Activated naive CD4-positive, alpha-beta T cell treated with anti-CD3 and anti-CD28 coated beads, Interleukin-2, amount 50 U/mL, for 24 hours (primary cell): ENCODE measurements at regions not wholly inside any gene's neighbourhood (a gene's known extent, or its start where the extent isn't known, plus 50 kb on each side); places are given as distances from the start of the nearest gene placed in this dataset.

Experiments used
- H3K27ac Mint-ChIP-seq: one replicate; pipeline ENCODE4 v1.8.0; 2021; ENCODE audit warnings: mild to moderate bottlenecking, mixed read lengths
- H3K27me3 Mint-ChIP-seq: one replicate; pipeline ENCODE4 v1.8.0; 2021; ENCODE audit warnings: mixed read lengths
- H3K36me3 Mint-ChIP-seq: one replicate; pipeline ENCODE4 v1.8.0; 2021; ENCODE audit warnings: mixed read lengths
- H3K4me1 Mint-ChIP-seq: one replicate; pipeline ENCODE4 v1.8.0; 2021; ENCODE audit warnings: mixed read lengths
- H3K4me3 Mint-ChIP-seq: one replicate; pipeline ENCODE4 v1.8.0; 2021; ENCODE audit warnings: mild to moderate bottlenecking, mixed read lengths
- H3K9me3 Mint-ChIP-seq: one replicate; pipeline ENCODE4 v1.8.0; 2021; ENCODE audit warnings: mixed read lengths

DNA sequence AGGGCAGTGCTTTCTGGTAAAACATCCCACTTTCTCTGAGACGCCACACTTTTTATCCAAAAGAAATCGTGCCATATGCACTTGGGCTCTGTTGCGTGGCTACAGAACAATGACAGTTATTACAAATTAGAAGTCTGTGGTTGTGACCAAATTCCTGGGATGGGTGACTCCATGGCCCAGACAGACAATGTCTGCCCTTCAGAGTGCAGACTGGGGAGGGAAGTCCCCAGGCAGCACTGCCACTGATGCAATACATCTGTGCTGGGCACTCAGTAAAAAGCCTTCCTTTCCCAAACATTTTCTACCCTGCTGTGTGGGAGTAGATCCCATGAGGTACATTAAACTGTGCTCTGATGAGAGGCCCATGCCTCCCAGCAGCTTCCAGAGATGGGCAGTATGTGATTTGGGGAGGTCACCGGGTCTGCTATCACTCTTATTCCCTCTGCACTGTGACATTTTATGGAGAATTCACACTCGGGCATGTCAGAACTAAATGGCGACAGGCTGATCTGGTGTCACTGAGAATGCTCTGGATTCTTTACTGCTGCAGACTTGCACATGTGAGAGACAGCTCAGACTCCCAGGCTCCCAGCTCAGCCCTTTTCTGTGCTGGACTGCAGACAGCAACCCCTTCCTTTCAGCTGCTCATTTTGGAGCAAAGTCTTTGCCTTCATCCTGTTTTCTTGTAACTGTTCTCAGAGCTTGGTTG, 243.5 kb upstream of the ZNF32 start:
- Mint-ChIP-seq H3K4me1 (no peaks in the 10 kb centered on the region), H3K4me3 (no peak overlapping the region), H3K27me3 (no peaks in the 10 kb centered on the region), H3K27ac (no peak overlapping the region), H3K36me3 (peaks cover 1% of the 10 kb centered on the region), H3K9me3 (no peaks in the 10 kb centered on the region)

DNA sequence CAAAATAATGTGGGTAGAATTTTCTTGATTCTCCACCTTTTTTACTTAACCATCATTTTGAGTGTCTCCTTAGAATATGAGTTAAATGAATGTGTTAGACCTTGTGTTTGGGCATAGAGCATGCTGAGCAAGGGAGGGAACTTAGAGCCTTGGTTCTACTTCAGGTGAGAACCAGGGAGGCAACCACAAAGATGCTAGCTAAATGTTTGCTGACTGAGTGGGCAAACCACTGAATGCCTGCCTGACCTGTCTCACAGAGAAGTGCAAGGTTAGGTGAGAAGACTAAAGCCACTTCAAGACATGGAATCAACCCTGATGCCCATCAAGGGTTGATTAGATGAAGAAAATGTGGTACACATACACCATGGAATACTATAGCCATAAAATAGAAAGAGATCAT, 242.6 kb upstream of the ZNF32 start:
- no peak overlapping the region for H3K4me3 Mint-ChIP-seq
- no peak overlapping the region for H3K27ac Mint-ChIP-seq
- H3K27me3 Mint-ChIP-seq = no peaks in the 10 kb centered on the region
- no peaks in the 10 kb centered on the region for H3K36me3 Mint-ChIP-seq
- H3K9me3 Mint-ChIP-seq = no peaks in the 10 kb centered on the region
- H3K4me1 Mint-ChIP-seq = no peaks in the 10 kb centered on the region

DNA sequence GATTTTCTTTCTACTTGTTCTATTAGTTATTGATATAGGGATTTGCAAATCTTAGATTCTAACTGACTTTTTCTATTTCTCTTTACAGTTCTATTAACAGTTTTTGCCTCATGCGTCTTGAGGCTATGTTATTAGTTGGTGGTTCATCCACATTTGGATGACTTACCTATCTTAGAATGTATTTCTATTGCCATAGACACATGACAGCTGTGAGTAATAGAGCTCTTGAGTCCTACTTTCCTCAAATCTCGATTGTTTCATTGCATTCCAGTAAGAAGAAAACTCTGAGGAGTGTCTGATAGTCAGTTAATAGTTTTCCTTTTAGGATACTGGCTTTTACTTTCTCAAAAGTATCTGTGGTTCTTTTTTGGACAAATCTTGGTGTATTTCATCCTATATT, 241.4 kb upstream of the ZNF32 start:
- no peaks in the 10 kb centered on the region for H3K4me1 Mint-ChIP-seq
- no peak overlapping the region for H3K27ac Mint-ChIP-seq
- no peaks in the 10 kb centered on the region for H3K9me3 Mint-ChIP-seq
- no peaks in the 10 kb centered on the region for H3K36me3 Mint-ChIP-seq
- H3K27me3 Mint-ChIP-seq = no peaks in the 10 kb centered on the region
- no peak overlapping the region for H3K4me3 Mint-ChIP-seq

GRCh38 chr10:43888586-43888985, 239.9 kb upstream of the ZNF32 start:
- no peak overlapping the region for H3K4me3 Mint-ChIP-seq
- H3K27me3 Mint-ChIP-seq = no peaks in the 10 kb centered on the region
- H3K27ac Mint-ChIP-seq = no peak overlapping the region
- no peaks in the 10 kb centered on the region for H3K9me3 Mint-ChIP-seq
- H3K36me3 Mint-ChIP-seq = no peaks in the 10 kb centered on the region
- H3K4me1 Mint-ChIP-seq = no peaks in the 10 kb centered on the region

GRCh38 chr10:43885842-43886241, 237.2 kb upstream of the ZNF32 start:
- Mint-ChIP-seq H3K27me3 (no peaks in the 10 kb centered on the region), H3K4me3 (no peak overlapping the region), H3K9me3 (no peaks in the 10 kb centered on the region), H3K27ac (no peak overlapping the region), H3K4me1 (no peaks in the 10 kb centered on the region), H3K36me3 (no peaks in the 10 kb centered on the region)

- Mint-ChIP-seq H3K27me3 (no peaks in the 10 kb centered on the region), H3K4me3 (no peak overlapping the region), H3K27ac (no peak overlapping the region), H3K4me1 (no peaks in the 10 kb centered on the region), H3K9me3 (no peaks in the 10 kb centered on the region), H3K36me3 (no peaks in the 10 kb centered on the region)
Observed at GRCh38 chr10:43885252-43885651, 236.6 kb upstream of the ZNF32 start.

DNA sequence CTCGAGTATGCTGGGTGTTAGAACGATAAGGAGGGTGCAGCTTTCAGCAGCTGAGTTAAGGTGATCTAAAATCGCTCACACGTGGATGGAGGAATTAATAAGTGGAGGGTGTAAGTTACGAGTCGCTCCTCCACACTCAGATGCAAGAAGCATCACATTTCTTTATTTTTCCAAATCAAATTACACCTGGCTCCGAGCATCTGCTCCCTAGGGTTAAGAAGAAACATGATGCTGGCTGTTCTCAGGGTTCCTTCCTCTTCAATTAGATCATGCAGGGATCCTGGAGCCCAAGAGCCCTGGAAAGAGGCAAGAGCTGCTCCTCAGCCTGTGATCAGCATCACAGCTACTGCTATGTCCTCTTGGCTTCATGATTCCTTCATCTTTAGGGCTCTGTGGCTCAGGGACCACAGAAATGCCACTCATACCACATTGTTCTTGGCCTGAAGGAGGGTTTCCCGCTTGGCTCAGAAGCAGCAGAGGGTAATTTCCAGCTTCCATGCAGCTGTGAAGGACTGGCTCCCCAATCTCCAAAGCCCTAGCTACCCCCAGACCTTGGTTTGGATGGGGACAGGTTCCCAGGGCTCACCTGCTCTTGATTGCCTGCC, 235.9 kb upstream of the ZNF32 start:
- no peaks in the 10 kb centered on the region for H3K4me1 Mint-ChIP-seq
- no peaks in the 10 kb centered on the region for H3K36me3 Mint-ChIP-seq
- no peaks in the 10 kb centered on the region for H3K27me3 Mint-ChIP-seq
- H3K4me3 Mint-ChIP-seq = no peak overlapping the region
- H3K27ac Mint-ChIP-seq = no peak overlapping the region
- no peaks in the 10 kb centered on the region for H3K9me3 Mint-ChIP-seq

DNA sequence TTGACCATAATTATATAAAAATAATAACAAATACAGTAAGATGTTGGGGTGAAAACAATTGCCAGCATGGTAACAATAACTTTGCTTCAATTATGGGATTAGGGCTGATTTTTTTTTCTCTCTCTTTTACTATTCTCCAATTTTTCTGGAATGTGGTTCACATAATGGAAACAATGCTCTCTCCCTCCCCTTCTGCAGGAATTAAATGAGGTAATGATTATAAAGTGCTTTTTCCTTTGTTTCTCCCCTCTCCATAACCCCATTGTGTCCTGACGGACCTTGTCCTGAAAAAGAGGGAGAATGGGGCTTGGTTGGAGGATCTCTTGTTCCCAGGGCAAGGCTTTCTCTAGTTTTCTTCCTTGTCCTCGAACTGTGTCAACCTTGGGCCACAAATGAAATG, 234.0 kb upstream of the ZNF32 start:
- Mint-ChIP-seq H3K27me3 (no peaks in the 10 kb centered on the region), H3K36me3 (no peaks in the 10 kb centered on the region), H3K9me3 (no peaks in the 10 kb centered on the region), H3K4me3 (no peak overlapping the region), H3K4me1 (no peaks in the 10 kb centered on the region), H3K27ac (no peak overlapping the region)

DNA sequence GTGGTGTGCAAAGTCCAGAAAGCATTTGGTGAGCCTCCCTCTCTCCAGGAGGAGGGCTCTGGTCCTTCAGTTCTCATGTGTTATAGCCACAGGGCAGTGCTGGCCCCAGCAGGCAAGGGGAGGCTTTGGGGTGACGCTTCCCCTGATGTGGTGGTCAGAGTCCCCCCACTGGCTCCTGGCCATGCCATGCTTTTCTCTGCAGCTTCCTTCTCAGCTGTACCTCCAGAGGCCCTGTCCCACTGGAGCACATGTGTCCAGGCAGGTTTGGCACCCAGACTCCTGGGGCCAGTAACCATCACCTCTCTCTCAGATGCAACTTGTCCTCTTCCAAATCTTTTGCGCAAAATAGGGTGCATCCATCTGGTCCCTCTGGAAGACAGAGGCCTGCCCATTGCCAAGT, 233.0 kb upstream of the ZNF32 start:
- no peak overlapping the region for H3K4me3 Mint-ChIP-seq
- H3K27ac Mint-ChIP-seq = no peak overlapping the region
- no peaks in the 10 kb centered on the region for H3K36me3 Mint-ChIP-seq
- no peaks in the 10 kb centered on the region for H3K4me1 Mint-ChIP-seq
- H3K9me3 Mint-ChIP-seq = no peaks in the 10 kb centered on the region
- no peaks in the 10 kb centered on the region for H3K27me3 Mint-ChIP-seq

- H3K36me3 Mint-ChIP-seq = no peaks in the 10 kb centered on the region
- no peak overlapping the region for H3K4me3 Mint-ChIP-seq
- no peaks in the 10 kb centered on the region for H3K9me3 Mint-ChIP-seq
- no peaks in the 10 kb centered on the region for H3K27me3 Mint-ChIP-seq
- no peaks in the 10 kb centered on the region for H3K4me1 Mint-ChIP-seq
- H3K27ac Mint-ChIP-seq = no peak overlapping the region
Observed at GRCh38 chr10:43880160-43880559, 231.5 kb upstream of the ZNF32 start.

- no peaks in the 10 kb centered on the region for H3K36me3 Mint-ChIP-seq
Observed at GRCh38 chr10:43879742-43880141, 231.1 kb upstream of the ZNF32 start.

DNA sequence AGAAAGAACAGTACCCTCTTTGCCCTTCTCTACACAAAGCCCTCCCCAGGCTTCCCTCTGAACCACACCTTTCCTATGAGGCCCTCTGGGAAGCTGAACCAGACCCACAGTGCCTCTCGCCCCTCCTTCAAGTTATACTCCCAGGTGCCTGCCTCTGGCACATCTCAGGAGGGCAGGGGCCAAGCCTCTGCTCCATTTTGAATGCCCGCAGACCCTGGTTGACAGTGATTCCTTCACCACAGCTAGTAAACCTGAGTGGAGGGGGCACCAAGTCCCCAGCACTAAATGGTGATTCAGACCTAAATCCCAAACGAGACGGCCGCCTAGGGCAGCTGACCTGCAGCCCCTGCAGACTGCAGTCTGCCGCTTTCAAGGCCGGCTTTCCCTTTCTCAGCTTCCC, 230.5 kb upstream of the ZNF32 start:
- Mint-ChIP-seq H3K4me3 (no peak overlapping the region), H3K36me3 (no peaks in the 10 kb centered on the region), H3K4me1 (no peaks in the 10 kb centered on the region), H3K9me3 (no peaks in the 10 kb centered on the region), H3K27ac (no peak overlapping the region), H3K27me3 (no peaks in the 10 kb centered on the region)

More at GRCh38 chr10:43879742-43880141, 231.1 kb upstream of the ZNF32 start:
- no peak overlapping the region for H3K4me3 Mint-ChIP-seq
- H3K27me3 Mint-ChIP-seq = no peaks in the 10 kb centered on the region
- H3K27ac Mint-ChIP-seq = no peak overlapping the region
- H3K9me3 Mint-ChIP-seq = no peaks in the 10 kb centered on the region
- H3K4me1 Mint-ChIP-seq = no peaks in the 10 kb centered on the region

DNA sequence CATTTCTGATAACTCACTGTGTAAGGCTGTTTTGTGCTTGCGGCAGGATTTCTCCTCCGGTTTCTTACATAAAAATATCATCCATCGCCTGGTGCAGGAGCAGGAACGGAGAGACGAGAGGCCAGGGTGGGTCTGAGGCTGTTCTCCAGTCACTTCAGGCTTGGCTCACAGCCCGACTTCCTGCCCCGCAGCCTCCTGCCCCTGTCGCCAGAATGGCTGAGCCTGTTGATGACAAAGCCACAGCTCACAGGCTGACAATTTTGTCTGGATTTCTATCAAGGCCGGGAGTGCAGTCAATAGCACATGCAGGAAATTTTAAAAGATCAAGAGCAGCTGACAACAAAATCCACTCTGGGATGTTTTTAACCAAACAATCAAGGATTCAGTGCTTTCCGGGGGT, 229.7 kb upstream of the ZNF32 start:
- Mint-ChIP-seq H3K4me1 (no peaks in the 10 kb centered on the region), H3K9me3 (no peaks in the 10 kb centered on the region), H3K27me3 (no peaks in the 10 kb centered on the region)

GRCh38 chr10:43876976-43877375, 228.3 kb upstream of the ZNF32 start:
- no peak overlapping the region for H3K4me3 Mint-ChIP-seq
- no peaks in the 10 kb centered on the region for H3K9me3 Mint-ChIP-seq
- no peaks in the 10 kb centered on the region for H3K27me3 Mint-ChIP-seq
- no peaks in the 10 kb centered on the region for H3K4me1 Mint-ChIP-seq
- no peak overlapping the region for H3K27ac Mint-ChIP-seq
- no peaks in the 10 kb centered on the region for H3K36me3 Mint-ChIP-seq

More for the DNA sequence above, 229.7 kb upstream of the ZNF32 start:
- no peak overlapping the region for H3K27ac Mint-ChIP-seq
- H3K36me3 Mint-ChIP-seq = no peaks in the 10 kb centered on the region
- no peak overlapping the region for H3K4me3 Mint-ChIP-seq

DNA sequence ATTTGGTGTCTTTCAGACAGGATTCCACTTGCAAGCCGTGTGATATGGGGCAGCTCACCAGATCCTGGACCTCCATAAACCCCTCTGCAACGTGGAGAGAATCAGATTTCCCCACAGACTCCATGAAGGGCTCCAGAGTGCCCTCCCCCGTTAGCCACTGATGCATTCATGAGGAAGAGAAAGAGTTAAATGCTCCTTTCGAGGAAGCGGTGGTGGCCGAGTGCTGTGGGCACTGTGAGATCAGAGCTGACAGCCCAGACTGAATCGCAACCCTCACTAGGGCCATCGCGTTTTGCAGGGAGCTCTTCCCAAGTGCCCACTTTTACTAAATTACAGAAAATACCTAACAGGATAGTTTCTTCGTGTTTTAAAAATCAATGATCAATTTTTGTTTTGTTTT, 226.3 kb upstream of the ZNF32 start:
- no peaks in the 10 kb centered on the region for H3K36me3 Mint-ChIP-seq
- no peak overlapping the region for H3K4me3 Mint-ChIP-seq
- H3K9me3 Mint-ChIP-seq = no peaks in the 10 kb centered on the region
- H3K27ac Mint-ChIP-seq = no peak overlapping the region
- H3K27me3 Mint-ChIP-seq = no peaks in the 10 kb centered on the region
- no peaks in the 10 kb centered on the region for H3K4me1 Mint-ChIP-seq

- no peaks in the 10 kb centered on the region for H3K36me3 Mint-ChIP-seq
- no peak overlapping the region for H3K27ac Mint-ChIP-seq
- H3K4me3 Mint-ChIP-seq = no peak overlapping the region
Observed at GRCh38 chr10:43873717-43874116, 225.0 kb upstream of the ZNF32 start.

DNA sequence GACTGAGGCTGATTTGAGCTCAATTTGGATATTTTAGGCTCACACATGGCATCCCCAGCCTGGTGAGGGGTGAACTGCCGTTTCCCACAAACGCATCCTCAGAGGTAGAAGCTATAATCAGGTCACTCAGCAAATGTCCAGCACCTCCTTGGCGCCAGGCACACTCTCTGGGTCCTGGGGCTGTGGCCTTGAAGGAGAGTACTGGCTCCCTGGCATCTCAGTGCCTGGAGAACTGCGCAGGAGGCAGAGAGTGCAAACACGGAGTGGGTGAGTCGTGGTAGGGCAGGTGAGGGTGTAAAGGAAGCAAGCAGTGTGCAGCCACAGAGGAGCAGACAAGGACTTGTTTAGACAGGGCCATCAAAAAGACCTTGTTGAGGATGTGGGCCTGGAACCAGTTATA, 224.0 kb upstream of the ZNF32 start:
- Mint-ChIP-seq H3K27me3 (no peaks in the 10 kb centered on the region), H3K36me3 (no peaks in the 10 kb centered on the region), H3K4me1 (no peaks in the 10 kb centered on the region), H3K9me3 (no peaks in the 10 kb centered on the region), H3K4me3 (no peak overlapping the region), H3K27ac (no peak overlapping the region)

More at GRCh38 chr10:43873717-43874116, 225.0 kb upstream of the ZNF32 start:
- no peaks in the 10 kb centered on the region for H3K4me1 Mint-ChIP-seq
- no peaks in the 10 kb centered on the region for H3K9me3 Mint-ChIP-seq
- H3K27me3 Mint-ChIP-seq = no peaks in the 10 kb centered on the region
